Jurkat, Clone E6-1 (cell line): ENCODE measurements at regions not wholly inside any gene's neighbourhood (a gene's known extent, or its start where the extent isn't known, plus 50 kb on each side); places are given as distances from the start of the nearest gene placed in this dataset.

Source experiments
- DNase-seq: peaks from one replicate; pipeline ENCODE4 v3.0.0-alpha.2; 2011; ENCODE audit warnings: low read depth, low spot score
- H3K4me3 ChIP-seq: 2 replicates; pipeline ENCODE4 v1.5.1; 2011; ENCODE audit warnings: mild to moderate bottlenecking, low read length, control low read depth, moderate library complexity

- H3K4me3 ChIP-seq, result no peak overlapping the region
Measured at GRCh38 chr7:41183741-41184140, 519.1 kb downstream of the INHBA start.

GRCh38 chr7:41182782-41183181 is 520.1 kb downstream of the INHBA start:
- H3K4me3 ChIP-seq, result no peak overlapping the region
- DNase-seq, result no peak

More at GRCh38 chr7:41183741-41184140, 519.1 kb downstream of the INHBA start:
- no peak for DNase-seq

- no peak overlapping the region for H3K4me3 ChIP-seq
- no peak for DNase-seq
Measured at GRCh38 chr7:41175435-41175834, 527.5 kb downstream of the INHBA start.

GRCh38 chr7:41174521-41174920 is 528.4 kb downstream of the INHBA start:
- DNase-seq, result no peak
- H3K4me3 ChIP-seq, result no peak overlapping the region

- no peak overlapping the region for H3K4me3 ChIP-seq
- DNase-seq, result no peak
Measured at GRCh38 chr7:41170466-41170865, 532.4 kb downstream of the INHBA start.

- no peak for DNase-seq
Measured at GRCh38 chr7:41169317-41169716, 533.6 kb downstream of the INHBA start.

GRCh38 chr7:41167836-41168235 is 535.1 kb downstream of the INHBA start:
- no peak overlapping the region for H3K4me3 ChIP-seq
- DNase-seq, result no peak

More at GRCh38 chr7:41169317-41169716, 533.6 kb downstream of the INHBA start:
- H3K4me3 ChIP-seq, result no peak overlapping the region

GRCh38 chr7:41164440-41164839 is 538.5 kb downstream of the INHBA start:
- no peak overlapping the region for H3K4me3 ChIP-seq

GRCh38 chr7:41163991-41164390 is 538.9 kb downstream of the INHBA start:
- no peak overlapping the region for H3K4me3 ChIP-seq
- DNase-seq, result no peak

More at GRCh38 chr7:41164440-41164839, 538.5 kb downstream of the INHBA start:
- no peak for DNase-seq

GRCh38 chr7:41162612-41163011 is 540.3 kb downstream of the INHBA start:
- no peak overlapping the region for H3K4me3 ChIP-seq
- no peak for DNase-seq

GRCh38 chr7:41161041-41161587 is 541.8 kb downstream of the INHBA start:
- H3K4me3 ChIP-seq, result no peak overlapping the region
- no peak for DNase-seq

GRCh38 chr7:41156268-41156667 is 546.6 kb downstream of the INHBA start:
- no peak overlapping the region for H3K4me3 ChIP-seq
- DNase-seq, result no peak

GRCh38 chr7:41153268-41153667 is 549.6 kb downstream of the INHBA start:
- no peak overlapping the region for H3K4me3 ChIP-seq
- DNase-seq, result no peak

- DNase-seq, result no peak
Measured at GRCh38 chr7:41152179-41152678, 550.7 kb downstream of the INHBA start.

GRCh38 chr7:41149576-41149975 is 553.3 kb downstream of the INHBA start:
- no peak overlapping the region for H3K4me3 ChIP-seq
- DNase-seq, result no peak

More at GRCh38 chr7:41152179-41152678, 550.7 kb downstream of the INHBA start:
- H3K4me3 ChIP-seq, result no peak overlapping the region

GRCh38 chr7:41148521-41148951 is 554.4 kb downstream of the INHBA start:
- no peak overlapping the region for H3K4me3 ChIP-seq
- DNase-seq, result no peak

- DNase-seq, result no peak
- H3K4me3 ChIP-seq, result no peak overlapping the region
Measured at GRCh38 chr7:41147606-41148485, 555.0 kb downstream of the INHBA start.

GRCh38 chr7:41146429-41146828 is 556.5 kb downstream of the INHBA start:
- H3K4me3 ChIP-seq, result no peak overlapping the region
- no peak for DNase-seq

- no peak overlapping the region for H3K4me3 ChIP-seq
Measured at GRCh38 chr7:41145656-41146055, 557.2 kb downstream of the INHBA start.

GRCh38 chr7:41142904-41143473 is 559.9 kb downstream of the INHBA start:
- DNase-seq, result no peak
- no peak overlapping the region for H3K4me3 ChIP-seq

More at GRCh38 chr7:41145656-41146055, 557.2 kb downstream of the INHBA start:
- DNase-seq, result no peak
